PFSK-1 (cell line): ENCODE measurements at regions not wholly inside any gene's neighbourhood (a gene's known extent, or its start where the extent isn't known, plus 50 kb on each side); places are given as distances from the start of the nearest gene placed in this dataset.

Experiments used
- FOXP2 ChIP-seq: optimal IDR thresholded peaks from 2 replicates; pipeline ENCODE3; 2011; ENCODE audit warnings: borderline replicate concordance, control low read depth, inconsistent platforms; ENCODE audit not compliant: insufficient read depth; ENCODE audit errors: extremely low read length, extremely low read depth
- POLR2AphosphoS5 ChIP-seq: IDR thresholded peaks from 2 replicates; pipeline ENCODE4 v1.6.1; 2012; ENCODE audit warnings: low read depth, mild to moderate bottlenecking, control low read depth, low read length, moderate library complexity
- SIN3A ChIP-seq: IDR thresholded peaks from 2 replicates; pipeline ENCODE4 v1.6.1; 2012; ENCODE audit warnings: mild to moderate bottlenecking, low read length, moderate library complexity, borderline replicate concordance; ENCODE audit not compliant: insufficient read depth
- TAF1 ChIP-seq: IDR thresholded peaks from 2 replicates; pipeline ENCODE4 v1.6.1; 2012; ENCODE audit warnings: low read length, control low read depth, borderline replicate concordance; ENCODE audit not compliant: insufficient read depth
- TF ChIP-seq, protein P1 (sequence below), 2 experiments: IDR thresholded peaks; 2 replicates each; pipeline versions ENCODE4 v1.6.1 to v1.8.0; 2011 to 2012; ENCODE audit warnings: low read depth in 2 of 2, low read length in 2 of 2, control low read depth in 1 of 2, inconsistent platforms in 1 of 2, mild to moderate bottlenecking in 1 of 2, moderate library complexity in 1 of 2; ENCODE audit not compliant: insufficient read depth in 1 of 2

DNA sequence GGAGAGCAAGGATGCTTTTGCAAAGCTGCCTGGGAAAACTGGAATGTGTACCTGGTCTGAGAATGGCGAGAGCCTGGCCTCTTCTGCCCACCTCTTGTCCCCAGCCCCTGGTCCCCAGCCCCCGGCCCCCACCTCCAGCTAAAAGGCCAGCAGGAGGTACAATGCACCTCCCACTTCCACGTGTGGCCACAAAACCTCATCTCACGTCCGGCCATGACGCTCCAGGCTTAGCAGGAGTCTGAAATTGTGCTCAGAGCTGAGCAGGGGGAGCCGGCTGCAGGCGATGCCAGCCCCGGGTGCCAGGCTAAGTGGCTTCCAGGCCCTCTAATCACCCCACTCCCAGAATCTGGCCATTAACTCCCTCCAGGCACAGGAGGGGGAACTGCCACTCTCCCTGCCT lies 83.1 kb upstream of the PRR20G start:
- TF ChIP-seq FOXP2: no peak
- no peak for TF ChIP-seq POLR2AphosphoS5
- TF ChIP-seq, protein P1, sequence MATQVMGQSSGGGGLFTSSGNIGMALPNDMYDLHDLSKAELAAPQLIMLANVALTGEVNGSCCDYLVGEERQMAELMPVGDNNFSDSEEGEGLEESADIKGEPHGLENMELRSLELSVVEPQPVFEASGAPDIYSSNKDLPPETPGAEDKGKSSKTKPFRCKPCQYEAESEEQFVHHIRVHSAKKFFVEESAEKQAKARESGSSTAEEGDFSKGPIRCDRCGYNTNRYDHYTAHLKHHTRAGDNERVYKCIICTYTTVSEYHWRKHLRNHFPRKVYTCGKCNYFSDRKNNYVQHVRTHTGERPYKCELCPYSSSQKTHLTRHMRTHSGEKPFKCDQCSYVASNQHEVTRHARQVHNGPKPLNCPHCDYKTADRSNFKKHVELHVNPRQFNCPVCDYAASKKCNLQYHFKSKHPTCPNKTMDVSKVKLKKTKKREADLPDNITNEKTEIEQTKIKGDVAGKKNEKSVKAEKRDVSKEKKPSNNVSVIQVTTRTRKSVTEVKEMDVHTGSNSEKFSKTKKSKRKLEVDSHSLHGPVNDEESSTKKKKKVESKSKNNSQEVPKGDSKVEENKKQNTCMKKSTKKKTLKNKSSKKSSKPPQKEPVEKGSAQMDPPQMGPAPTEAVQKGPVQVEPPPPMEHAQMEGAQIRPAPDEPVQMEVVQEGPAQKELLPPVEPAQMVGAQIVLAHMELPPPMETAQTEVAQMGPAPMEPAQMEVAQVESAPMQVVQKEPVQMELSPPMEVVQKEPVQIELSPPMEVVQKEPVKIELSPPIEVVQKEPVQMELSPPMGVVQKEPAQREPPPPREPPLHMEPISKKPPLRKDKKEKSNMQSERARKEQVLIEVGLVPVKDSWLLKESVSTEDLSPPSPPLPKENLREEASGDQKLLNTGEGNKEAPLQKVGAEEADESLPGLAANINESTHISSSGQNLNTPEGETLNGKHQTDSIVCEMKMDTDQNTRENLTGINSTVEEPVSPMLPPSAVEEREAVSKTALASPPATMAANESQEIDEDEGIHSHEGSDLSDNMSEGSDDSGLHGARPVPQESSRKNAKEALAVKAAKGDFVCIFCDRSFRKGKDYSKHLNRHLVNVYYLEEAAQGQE (IDR thresholded peaks at IDR 0.05; ENCODE audit: insufficient read depth in 1 of 2, low read depth in 2 of 2, low read length in 2 of 2): no peak
- TF ChIP-seq TAF1: no peak
- no peak for TF ChIP-seq SIN3A

DNA sequence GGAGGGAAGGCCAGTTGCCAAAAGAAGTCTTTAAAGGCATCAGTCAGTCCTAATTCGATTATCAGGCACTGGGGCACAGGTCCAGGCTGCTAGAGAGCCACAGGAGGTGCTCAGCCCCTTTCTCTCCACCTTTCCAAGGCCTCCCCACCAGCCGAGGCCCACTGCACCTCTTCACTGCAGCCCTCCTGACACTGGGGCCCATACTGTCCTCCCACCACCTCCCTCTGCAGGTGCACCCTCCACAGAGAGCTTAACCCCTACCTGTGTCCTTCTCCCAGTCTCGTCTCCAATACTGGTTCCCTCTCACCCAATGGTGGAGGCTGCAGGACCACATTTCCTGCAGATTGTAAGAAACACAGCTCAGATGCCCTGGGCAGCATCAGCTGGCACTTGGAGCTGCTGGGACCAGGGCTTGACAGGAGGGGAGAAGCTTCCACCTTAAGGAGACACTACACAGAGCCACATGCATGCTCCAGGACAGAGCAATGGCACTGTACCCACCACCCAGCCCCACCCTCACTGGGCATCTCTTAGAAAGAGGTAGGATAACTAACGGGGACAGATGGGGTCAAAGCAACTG lies 81.6 kb upstream of the PRR20G start:
- TF ChIP-seq POLR2AphosphoS5 (no peak), TAF1 (no peak), FOXP2 (no peak), SIN3A (no peak)
- TF ChIP-seq, protein P1 (IDR thresholded peaks at IDR 0.05; ENCODE audit: insufficient read depth in 1 of 2, low read depth in 2 of 2, low read length in 2 of 2): no peak

DNA sequence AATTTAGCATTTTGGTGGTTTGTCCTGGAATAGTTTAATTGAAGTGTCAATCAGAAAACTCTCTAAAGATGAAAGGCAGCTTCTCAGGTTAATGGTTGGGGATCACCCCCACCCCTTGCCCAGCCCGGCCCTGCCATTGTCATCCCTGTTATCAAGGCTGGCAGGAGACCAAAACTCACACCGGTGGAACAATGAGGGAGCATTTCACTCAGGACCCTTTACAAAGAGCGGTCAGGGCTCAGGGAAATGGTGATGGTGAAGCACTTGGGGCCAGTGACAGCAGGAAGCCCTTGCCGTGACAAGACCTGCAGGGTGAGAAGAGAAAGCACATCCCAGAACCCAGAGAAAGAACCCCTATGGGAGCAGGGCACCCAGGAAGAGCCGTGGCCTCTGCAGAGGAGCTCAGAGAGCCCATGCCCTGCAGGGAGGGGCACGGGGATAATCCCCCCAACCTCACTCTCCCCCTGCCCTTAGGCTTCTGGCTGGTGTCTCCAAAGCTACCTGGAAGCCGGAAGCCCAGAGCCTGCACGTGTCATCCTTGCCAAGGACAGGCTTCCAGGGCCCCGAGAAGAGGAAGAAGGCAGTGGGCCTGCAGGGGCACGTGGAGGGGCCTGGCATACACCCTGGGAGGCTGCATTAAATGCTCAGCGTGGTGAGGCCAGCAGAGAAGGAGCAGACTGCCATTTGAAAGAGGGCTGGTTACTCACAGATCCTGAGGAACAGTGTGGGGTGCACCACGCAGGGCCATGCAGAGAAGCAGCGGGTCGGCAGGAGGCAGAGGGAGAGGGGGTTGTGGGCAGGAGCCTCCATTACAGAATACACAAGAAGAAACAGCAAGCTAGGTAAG lies 80.6 kb upstream of the PRR20G start:
- TF ChIP-seq SIN3A (no peak), POLR2AphosphoS5 (no peak), TAF1 (no peak), FOXP2 (no peak)
- TF ChIP-seq, protein P1 (IDR thresholded peaks at IDR 0.05; ENCODE audit: insufficient read depth in 1 of 2, low read depth in 2 of 2, low read length in 2 of 2): no peak

DNA sequence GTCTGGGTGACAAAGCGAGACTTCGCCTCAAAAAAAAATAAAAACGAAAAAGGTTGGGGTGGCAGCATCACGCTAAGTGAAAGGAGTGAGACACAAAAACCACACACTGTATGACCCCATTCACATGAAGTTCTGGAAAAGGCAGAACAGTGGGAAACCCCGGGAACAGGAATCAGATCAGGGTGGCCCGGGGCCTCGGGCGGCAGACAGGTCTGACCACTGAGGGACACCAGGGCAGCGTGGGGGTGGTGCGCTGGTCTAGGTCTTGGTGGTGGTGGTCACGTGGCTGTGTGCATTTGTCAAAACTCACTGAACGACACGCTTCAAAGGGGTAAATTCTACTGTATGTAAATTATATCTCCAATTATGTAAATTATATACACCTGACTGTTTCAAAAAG lies 79.7 kb upstream of the PRR20G start:
- TF ChIP-seq SIN3A: no peak
- TF ChIP-seq POLR2AphosphoS5: no peak
- TF ChIP-seq FOXP2: no peak
- TF ChIP-seq TAF1: no peak
- TF ChIP-seq, protein P1 (IDR thresholded peaks at IDR 0.05; ENCODE audit: insufficient read depth in 1 of 2, low read depth in 2 of 2, low read length in 2 of 2): no peak
